ENCODE measurements at regions not wholly inside any gene's neighbourhood (a gene's known extent, or its start where the extent isn't known, plus 50 kb on each side); places are given as distances from the start of the nearest gene placed in this dataset.
"Not testable (repeated sequence)": the region's sequence is repeated elsewhere in the genome, so short reads cannot be mapped to it uniquely, and the experiment has no call there.

DNA sequence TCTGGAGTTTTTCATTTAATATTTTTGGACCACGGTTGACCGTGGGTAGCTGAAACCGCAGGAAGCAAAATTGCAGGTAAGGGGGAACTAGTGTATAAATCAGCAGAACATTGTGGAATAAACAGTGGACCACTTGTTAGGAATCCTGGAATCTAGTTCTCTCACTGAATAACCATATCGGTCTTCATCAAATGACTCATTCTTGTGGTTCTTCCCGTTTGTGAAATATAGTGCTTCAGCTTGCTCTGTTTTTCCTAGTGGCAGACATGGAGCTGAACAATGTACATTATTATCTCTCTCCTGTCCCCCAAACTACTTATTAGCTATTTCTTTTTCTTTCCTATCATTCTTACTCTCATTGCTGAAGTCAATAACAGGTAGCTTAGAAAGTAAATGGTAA is 61.9 kb downstream of the HSPA13 start:
- no peak overlapping the region for H3K4me3 ChIP-seq (ENCODE audit: low read length)
- DNase-seq (ENCODE audit: low read depth, low spot score) = no peak

DNA sequence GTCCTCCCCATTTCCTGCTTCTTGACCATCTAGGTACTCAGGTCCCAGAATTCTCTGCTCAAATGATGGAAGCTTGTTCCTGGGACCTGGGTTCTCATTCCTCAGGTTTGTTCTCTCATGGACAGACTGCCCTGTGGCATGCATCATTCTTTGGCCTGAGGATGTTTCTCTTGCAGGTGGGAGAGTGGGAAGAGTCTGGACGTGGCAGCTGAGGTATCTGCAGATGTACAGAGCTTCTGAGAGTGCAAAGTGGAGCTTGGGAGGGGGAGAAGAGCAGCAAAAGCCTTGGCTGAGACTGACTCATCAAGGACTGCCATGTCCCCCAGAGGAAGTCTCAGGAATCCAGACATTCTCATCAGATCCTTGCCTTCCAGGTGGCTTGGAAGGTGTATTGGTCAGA is 63.1 kb downstream of the HSPA13 start:
- H3K4me3 ChIP-seq (ENCODE audit: low read length) = no peak overlapping the region
- DNase-seq (ENCODE audit: low read depth, low spot score) = no peak

DNA sequence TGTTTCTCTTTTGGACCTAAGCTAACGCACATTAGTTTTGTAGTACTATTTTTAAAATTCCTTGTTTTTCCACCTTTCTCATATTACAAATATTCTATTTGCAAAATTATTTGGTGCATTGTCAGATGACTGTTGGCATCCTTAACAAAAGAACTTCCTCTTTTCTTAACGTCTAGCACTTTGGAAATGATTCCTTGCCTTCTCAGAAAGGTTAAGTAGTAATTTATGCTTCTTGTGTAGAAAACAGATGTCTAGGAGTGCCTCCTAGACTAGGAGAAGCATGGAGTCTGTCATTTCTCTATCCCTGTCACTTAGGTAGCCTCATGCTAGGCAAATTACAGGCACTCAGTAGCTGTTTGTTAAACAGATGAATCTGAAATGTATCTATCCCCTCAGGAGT is 64.4 kb downstream of the HSPA13 start:
- DNase-seq (ENCODE audit: low read depth, low spot score) = no peak
- H3K4me3 ChIP-seq (ENCODE audit: low read length) = no peak overlapping the region

DNA sequence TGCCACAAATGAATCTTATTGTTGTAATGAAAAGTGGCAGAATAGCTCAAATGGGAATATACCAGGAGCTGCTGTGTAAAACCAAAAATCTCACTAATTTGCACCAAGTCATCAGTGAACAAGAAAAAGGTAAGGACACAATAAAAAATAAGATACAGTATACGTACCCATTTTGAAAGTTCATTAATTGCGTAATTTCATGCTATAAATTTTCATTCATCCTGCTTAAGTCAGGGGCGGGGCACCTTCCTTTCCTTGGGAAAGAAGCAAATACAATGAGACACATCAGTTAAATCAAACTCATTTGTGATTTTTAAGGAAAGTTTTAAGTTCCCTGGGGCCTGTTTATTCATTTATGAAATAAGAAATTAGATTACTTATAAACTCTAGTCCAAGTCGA is 65.4 kb downstream of the HSPA13 start:
- no peak overlapping the region for H3K4me3 ChIP-seq (ENCODE audit: low read length)
- DNase-seq (ENCODE audit: low read depth, low spot score) = no peak

DNA sequence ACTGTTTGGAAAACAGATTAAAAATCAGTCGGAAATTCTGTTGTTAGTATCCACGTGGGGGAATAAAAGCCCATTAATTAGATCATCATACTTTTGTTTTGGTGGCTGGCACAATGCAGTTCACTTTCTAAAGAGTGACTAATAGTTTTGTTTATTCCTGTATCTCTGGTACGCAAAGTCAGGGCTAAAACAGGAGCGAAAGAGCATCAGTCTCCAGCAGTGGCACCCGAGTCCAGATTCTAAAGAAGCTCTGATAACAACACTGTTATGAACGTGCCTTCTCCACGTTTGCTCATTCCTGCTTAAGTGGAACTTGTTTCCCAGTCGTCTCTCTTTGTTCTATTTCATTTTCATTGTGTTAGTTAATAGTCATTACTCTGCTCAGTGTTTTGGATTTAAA is 69.6 kb downstream of the HSPA13 start:
- no peak for DNase-seq (ENCODE audit: low read depth, low spot score)
- H3K4me3 ChIP-seq (ENCODE audit: low read length) = no peak overlapping the region

DNA sequence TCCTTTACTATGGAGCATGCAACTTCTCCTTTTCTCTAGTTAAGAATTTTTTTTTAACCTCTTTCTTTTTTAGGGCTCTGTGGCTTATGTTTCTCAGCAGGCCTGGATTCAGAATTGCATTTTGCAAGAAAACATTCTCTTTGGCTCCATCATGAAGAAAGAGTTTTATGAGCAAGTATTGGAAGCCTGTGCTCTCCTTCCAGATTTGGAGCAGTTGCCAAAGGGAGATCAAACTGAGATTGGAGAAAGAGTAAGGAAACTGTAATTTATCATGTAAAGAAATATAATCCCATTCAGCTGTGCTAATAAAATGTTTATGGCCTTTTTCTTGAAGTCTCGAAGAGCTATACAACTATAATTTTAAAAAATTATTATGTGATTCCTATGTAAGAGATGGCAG is 70.1 kb downstream of the HSPA13 start:
- no peak for DNase-seq (ENCODE audit: low read depth, low spot score)
- H3K4me3 ChIP-seq (ENCODE audit: low read length) = no peak overlapping the region

DNA sequence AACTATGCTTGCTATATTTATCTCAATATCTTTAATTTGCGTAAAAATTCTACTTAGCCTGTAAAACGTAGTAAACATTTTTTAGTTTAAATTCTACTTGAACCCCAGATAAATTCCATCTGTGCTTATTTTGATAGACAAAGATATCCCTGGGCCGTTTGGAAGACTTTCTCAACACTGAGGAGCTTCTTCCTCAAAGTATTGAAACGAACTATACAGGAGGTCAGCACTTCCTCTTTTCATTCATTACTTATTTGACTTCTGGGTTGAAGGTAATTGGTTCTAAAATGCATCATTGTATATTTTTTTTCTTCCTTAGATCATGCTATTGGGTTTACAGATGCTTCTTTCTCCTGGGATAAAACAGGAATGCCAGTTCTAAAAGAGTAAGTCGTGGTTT is 74.7 kb downstream of the HSPA13 start:
- DNase-seq (ENCODE audit: low read depth, low spot score) = no peak
- H3K4me3 ChIP-seq (ENCODE audit: low read length) = no peak overlapping the region

DNA sequence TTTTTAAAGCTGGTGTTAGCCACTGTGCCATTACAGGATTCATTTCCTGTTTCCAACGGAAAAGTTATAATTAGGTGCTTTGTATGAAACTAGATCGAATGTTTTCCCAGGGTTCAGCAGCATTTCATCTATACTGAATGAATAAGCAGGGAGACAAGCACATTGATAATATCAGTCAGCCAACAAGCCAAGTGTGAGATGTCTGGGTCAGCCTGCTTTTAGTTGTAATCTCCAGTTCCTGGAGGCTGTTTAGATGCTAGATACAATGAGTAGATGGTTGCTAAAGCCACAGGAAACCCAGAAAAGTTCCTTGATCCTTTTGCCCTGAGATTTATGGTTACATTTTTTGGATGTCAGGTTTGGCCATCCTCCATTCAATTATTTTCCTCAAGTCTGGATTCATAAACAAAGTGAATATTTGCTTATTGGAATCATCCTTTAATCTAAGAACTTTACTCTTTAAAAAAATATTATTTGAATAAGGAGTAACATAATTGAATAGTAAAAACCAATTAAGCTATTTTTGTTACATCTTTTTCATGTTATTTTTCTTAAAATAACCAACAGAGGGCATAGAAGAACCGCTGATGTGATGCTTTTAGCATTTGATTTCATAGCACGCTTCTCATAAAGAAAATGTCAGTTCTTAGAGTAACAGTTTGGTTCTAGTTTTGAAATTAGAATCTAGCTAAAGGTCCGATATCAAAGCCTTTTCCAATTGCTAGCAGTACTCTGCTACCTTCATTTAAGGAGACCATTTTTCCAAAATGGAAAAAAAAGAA is 76.6 kb downstream of the HSPA13 start:
- no peak overlapping the region for H3K4me3 ChIP-seq (ENCODE audit: low read length)
- peak; percentile 3 for DNase-seq (ENCODE audit: low read depth, low spot score)

DNA sequence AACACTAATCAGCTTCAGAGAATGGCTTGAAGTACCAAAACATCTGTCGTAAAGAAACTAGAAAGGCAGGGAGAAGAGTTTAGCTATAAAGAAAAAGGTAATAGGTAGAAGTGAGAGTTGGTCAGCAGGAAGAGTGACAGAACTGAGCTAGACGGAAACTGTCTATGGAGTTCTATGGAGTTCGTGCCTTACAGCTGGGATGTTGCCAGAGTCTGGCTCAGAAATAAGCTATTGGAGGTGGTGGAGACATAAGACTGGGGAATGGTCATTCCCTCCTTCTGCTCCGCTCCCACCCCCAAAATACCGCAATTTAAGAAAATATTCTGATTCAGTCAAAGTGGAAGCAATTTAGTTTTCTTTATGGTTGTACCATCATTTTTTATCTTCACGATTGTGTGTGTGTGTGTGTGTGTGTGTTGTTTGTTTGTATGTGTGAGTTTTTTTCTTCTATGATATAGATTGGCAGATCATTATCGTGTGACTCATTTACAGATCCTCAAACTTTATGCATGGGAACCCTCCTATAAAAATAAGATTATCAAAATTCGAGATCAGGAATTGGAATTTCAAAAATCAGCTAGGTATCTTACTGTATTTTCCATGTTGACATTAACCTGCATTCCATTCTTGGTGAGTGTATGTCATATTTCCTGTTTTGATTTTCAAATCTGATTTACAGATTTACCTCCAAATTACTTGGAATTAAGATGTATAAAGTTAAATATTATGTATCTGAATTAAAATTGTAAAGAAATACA is 79.0 kb downstream of the HSPA13 start:
- DNase-seq (ENCODE audit: low read depth, low spot score) = no peak
- no peak overlapping the region for H3K4me3 ChIP-seq (ENCODE audit: low read length)

DNA sequence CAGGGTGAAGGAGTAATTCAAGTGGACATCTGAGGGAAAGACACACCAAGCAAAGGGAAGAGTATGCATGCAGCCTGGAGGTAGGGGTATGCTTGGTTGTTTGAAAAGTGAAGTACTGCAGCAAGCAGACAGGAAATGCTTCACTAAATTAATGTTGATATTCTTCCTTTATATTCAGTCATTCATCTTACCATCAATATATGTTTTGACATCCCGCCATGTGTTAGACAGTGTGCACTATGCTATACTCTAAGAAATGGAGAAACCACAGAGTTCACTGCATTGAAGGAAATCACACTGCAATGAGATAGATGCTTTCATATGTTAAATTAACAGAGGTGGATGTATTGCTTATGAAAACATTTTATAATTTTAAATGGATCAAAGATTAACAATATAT is 82.9 kb downstream of the HSPA13 start:
- no peak for DNase-seq (ENCODE audit: low read depth, low spot score)
- no peak overlapping the region for H3K4me3 ChIP-seq (ENCODE audit: low read length)

DNA sequence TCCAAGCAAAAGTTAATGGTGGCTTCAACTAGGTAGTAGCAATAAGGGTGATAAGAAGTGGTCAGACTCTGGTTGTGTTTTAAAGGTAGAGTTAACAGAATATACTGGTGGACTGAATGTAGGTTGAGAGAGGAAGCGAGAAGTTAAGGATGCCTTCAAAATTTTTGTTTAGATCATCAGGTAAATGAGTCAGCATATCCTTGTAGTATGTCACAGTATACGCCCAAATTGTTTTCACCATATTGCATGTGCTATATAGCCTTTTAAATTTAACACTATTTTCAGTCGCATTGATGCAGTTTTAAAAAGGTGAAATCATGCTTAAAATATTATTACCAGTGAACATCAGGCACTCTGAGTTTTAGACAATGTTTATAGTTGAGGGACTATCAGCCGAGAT is 74.6 kb downstream of the RBM11 start:
- no peak for DNase-seq (ENCODE audit: low read depth, low spot score)
- H3K4me3 ChIP-seq (ENCODE audit: low read length) = no peak overlapping the region

DNA sequence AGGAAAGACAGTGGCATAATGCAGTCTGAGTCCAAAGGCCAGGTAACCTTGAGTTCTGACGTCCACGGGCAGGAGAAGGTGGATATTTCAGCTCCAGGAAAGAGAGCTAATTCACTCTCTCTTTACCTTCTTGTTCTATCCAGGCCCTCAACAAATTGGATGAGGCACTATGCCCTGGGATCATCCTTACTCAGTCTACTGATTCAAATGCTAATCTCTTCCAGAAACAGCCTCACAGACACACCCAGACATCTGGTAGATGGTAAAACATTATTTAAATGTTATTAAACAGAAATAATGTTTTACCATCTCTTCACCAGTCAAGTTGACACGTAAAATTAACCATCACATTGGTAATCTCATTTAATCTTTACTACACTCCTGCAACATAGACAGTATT is 73.0 kb downstream of the RBM11 start:
- no peak overlapping the region for H3K4me3 ChIP-seq (ENCODE audit: low read length)
- DNase-seq (ENCODE audit: low read depth, low spot score) = no peak

DNA sequence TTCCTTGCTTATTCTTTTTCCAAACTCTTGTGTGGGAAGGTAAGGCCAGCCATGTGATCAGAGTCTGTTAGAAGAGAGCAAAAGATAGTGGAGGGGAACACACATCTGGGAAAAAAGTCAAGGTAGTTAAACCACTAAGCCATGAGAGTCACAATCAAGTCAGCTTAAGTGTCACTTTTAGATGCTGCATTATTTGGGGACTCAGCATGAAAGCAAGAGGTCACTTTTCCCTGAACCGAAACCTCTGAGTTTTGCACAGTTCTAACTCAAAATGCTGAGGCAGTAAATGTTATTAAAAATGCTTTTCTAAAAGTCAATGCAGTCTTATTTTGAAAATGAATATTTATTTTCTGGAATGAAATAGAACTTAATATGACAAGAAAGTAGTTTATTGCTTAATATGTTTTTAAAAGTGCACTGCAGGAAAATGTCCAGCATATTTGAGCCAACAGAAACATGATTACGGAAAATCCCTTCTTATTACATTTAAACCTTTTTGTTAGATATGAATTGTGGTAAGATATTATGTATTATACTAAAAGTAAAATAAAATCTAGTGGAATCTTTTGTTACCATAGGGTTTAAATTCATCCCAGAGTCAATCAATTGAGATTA is 69.3 kb downstream of the RBM11 start:
- no peak for DNase-seq (ENCODE audit: low read depth, low spot score)

DNA sequence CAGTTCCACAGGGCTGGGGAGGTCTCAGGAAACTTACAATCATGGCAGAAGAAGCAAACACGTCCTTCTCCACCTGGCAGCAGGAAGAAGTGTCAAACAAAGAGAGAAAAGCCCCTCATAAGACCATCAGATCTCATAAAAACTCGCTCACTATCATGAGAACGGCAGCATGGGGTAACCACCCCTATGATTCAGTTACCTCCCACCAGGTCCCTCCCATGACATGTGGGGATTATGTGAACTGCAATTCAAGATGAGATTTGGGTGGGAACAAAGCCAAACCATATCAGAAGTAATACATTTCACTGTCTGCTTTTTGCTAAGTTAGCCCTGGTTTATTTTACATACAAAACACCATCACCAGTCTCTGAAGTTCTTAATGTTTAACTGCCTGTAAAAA is 68.5 kb downstream of the RBM11 start:
- no peak overlapping the region for H3K4me3 ChIP-seq (ENCODE audit: low read length)
- no peak for DNase-seq (ENCODE audit: low read depth, low spot score)

More for the DNA sequence above, 69.3 kb downstream of the RBM11 start:
- H3K4me3 ChIP-seq (ENCODE audit: low read length) = no peak overlapping the region

DNA sequence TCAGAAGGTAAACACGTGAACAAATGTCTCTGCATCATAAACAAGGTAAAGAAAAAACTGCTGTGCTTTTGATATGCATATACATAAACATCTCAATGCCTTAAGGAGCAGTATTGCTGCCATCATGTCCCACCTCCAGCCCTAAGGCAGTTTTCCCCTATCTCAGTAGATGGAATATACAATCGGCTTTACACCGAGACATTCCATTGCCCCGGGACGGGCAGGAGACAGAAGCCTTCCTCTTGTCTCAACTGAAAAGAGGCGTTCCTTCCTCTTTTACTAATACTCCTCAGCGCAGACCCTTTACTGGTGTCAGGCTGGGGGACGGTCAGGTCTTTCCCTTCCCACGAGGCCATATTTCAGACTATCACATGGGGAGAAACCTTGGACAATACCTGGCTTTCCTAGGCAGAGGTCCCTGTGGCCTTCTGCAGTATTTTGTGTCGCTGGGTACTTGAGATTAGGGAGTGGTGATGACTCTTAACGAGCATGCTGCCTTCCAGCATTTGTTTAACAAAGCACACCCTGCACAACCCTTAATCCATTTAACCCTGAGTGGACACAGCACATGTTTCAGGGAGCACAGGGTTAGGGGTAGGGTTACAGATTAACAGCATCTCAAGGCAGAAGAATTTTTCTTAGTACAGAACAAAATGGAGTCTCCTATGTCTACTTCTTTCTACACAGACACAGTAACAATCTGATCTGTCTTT is 65.4 kb downstream of the RBM11 start:
- not testable (repeated sequence) for DNase-seq (ENCODE audit: low read depth, low spot score); H3K4me3 ChIP-seq (ENCODE audit: low read length)

All from Jurkat, Clone E6-1 (cell line).